Right kidney (tissue), 1 donor: ENCODE measurements at regions not wholly inside any gene's neighbourhood (a gene's known extent, or its start where the extent isn't known, plus 50 kb on each side); places are given as distances from the start of the nearest gene placed in this dataset.

Experiments used
- DNase-seq: peaks from one replicate; pipeline ENCODE4 v3.0.0-alpha.2; 2016

DNA sequence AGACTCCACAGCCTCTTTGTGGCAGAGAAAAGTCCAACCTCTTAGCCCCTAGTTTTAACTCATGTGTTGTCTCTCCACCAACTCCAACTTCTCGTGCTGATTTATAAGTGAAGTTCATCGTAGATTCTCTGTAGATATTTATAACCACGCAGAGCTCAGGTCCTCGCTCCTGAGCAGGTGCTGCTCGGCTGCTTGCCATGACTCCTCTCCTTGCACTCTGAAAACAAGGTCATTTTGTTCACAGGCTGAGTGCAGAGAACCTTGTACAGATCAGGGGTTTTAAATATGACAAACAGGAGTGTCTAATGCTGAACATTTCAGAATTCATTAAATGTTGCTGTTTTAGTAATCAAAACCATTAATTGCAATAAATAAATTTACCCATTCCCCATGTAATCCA lies 330.8 kb upstream of the GYPC start:
- DNase-seq: no peak

DNA sequence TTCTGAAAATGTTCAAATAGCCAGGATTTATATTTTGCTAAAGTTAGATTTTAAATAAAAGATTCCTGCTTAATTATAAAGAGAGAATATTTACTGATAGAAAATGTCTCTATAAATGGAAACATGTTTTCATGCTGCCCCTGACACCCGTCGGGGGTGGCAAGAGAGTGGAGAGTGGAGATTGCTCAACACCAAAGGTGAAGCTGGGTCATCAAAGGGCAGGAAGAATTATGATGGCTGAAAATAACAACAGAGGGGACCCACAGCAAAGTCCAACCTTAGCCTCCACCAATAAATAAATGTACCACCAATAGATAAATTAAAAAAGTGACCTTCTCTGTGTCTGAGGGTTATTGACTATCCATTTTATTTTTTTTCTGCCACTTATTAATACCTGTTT lies 326.8 kb upstream of the GYPC start:
- no peak for DNase-seq

DNA sequence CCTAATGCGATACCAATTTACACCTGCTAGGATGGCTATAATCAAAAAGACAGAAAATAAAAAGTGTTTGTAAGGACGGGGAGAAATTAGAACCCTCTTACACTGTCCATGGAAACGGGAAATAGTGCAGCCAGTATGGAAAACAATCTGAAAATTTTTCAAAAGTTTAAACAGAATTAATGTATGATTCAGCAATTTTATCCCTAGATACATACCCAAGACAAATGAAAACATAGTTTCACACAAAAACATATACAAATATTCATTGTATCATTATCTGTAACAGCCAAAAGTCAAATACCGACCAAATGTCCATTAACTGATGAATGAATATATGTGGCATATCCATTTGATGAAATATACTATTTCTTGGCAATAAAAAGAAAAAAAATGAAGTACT lies 313.5 kb upstream of the GYPC start:
- DNase-seq: no peak

DNA sequence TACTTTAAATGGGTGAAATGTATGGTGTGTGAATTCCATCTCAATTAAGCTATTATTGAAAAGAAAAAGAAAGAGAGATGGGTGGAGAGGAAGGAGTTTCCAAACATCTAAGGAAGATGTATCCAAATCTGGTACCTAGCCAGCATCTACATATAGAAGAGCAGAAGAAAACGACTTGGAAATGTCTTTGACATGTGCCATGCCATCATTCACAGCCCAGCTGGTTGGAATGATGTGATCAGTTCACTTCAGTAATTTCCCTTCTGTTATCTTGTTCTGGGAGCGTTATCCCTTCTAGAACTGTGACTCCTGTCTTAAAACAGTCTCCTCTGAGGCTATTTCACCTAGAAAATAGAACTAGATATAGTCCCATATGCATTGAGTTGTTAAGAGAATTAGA lies 312.8 kb upstream of the GYPC start:
- DNase-seq: no peak

DNA sequence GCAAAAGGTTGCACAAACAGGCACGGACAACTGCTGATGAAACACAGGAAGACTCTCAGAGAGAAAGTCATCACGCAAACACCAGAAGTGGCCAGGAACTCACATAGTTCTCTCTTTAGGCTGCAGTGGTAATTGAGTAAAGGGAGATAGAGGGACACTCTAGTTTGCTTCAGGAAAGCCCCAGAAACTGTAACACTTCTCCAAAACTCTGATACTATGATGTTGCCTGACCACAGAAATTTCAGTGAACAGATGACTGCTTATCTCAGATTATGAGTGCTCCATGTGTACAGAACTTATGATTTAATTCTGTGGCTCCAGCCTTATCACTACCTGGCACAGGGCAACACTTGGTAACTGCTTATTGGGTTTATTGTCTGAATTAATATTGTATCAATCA lies 311.5 kb upstream of the GYPC start:
- no peak for DNase-seq

DNA sequence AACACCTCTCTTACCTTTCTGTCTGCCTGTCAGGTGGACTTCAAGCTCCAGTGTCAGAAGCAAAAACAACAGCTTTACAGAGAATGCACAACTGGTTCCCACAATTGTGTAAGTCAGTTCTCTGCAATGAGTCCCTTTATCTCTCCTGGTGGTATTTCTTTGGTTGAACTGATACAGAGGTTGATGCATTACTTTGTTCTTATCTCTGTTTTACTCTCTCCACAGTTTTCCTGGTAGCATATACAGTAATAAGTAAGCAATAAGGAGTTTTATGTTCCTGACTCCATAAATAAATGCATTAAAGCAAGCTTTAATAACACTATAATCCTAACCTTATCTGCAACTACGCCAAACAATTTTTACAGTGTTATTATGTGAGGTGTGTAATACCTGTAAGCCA lies 310.3 kb upstream of the GYPC start:
- no peak for DNase-seq

DNA sequence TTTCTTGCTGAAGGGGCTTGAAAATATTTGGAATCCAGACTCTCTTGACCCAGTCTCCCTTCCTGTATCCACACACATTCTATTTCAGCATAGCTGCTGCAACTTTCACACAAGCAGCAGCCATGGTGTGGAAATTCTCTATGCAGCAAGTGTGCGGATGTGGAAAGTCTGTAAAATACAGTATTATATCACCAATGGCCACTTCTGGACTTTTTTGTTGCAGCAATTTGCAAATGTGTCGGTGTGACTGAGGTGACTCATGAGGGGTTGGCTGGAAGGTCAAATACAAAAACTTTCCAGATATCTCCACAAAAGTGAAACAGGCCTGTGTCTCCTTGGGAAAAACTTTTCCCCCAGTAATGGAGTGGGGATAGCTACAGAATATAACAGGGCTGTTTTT lies 299.3 kb upstream of the GYPC start:
- DNase-seq: no peak

DNA sequence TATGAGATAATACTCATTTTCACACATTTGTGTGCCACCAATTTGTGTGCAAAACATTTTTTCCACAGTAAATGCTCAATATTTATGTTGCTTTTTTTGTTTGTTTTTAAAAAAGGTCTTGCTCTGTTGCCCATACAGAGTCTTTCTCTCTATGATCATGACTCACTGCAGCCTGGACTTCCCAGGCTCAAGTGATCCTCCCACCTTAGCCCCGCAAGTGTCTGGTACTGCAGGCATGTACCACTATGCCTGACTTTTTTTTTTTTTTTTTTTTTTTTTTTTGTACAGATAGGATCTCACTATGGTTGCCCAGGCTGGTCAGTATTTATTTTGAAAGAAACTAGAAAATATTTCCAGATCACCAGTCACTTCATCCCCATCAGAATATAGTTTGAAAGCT lies 297.8 kb upstream of the GYPC start:
- DNase-seq: no peak

DNA sequence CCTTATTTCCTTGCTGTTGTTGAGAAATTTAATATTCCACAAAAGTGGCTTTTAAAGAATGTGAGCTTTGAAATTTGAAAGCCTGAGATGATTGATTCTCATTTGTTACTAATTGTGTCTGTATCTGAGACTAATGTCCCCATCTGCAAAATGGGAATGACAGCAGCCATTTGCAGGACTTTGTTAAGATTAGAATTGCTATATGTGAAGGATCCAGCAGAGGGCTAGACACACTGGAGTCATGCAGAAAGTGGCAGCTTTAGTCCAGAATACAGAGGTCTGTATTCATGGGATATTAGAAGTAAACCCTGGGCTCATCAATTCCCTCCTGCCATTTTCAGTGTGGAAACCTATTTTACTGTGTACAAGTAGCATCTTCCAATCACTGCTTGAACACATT lies 296.5 kb upstream of the GYPC start:
- DNase-seq: no peak

DNA sequence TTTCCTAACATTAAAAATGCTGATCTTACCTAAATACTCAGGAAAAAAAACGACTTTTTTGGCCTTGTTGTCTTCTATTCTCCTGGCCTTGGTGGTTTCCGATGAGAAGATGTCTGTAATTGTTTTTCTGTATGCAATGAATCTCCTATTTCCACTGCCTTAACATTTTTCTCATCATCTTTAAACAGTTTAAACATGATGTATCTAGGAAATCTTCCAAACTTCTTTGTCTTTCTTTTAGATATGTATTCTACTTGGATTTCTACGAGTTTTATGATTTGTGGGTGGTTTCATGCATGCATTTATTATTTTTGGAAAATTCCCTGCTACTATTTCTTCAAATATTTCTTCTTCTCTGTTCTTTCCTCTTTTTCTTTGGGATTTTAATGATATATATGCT lies 288.6 kb upstream of the GYPC start:
- DNase-seq: no peak

DNA sequence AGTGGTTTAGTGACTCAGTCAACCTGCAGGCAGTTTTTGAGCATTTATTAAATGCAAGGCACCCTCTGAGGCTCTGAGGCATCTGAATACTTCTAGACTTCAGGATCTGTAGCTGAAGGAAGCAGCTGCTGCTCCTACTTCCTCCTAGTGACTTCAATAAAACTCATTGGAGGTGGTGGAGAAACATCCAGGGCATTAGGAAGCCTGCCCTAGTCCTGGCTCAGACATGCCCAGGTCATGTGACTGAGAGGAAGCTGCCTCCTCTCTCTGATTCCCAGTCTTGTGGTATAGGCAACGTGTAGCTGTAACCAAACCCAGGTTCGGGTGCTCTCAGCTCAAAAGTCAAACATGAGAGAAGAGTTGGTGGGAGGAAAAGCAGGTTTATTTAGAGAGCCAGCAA lies 287.2 kb upstream of the GYPC start:
- no peak for DNase-seq

DNA sequence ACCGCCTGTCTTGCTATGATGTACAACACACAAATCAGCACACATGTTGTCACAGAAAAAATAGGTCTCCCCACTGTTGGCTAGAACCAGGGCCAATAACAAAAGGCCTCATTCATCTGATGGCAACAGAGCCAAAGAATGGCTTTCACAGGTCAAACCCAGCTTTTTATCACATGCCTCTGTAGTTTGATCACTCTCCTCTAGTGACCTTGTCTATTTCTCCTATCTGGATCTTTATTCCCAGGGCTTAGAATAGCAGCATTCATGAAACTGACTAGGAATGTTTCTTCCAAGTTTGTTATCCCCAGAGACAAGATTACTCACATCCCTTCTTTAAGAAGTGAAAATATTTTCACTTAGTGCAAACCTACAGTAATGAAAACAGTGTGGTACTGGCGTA lies 285.8 kb upstream of the GYPC start:
- no peak for DNase-seq

DNA sequence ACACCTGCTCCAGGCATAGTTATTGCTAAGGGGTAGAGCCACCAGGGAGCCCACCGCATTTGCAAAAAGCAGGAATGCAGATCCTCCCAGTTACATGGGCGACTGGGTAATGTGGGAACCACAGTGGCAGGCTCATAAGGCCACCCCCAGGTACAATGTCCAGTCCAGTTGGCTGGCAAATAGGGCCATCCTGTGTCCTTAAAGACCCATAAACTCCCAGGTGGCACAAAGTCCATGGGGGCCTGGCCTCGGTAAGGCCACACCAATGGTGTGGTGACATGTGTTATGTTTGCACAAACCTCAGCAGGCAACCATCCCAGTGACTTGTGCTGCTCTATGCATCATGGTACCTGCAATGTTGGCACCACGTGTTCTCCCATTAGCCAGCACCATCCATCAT lies 283.6 kb upstream of the GYPC start:
- DNase-seq: no peak

DNA sequence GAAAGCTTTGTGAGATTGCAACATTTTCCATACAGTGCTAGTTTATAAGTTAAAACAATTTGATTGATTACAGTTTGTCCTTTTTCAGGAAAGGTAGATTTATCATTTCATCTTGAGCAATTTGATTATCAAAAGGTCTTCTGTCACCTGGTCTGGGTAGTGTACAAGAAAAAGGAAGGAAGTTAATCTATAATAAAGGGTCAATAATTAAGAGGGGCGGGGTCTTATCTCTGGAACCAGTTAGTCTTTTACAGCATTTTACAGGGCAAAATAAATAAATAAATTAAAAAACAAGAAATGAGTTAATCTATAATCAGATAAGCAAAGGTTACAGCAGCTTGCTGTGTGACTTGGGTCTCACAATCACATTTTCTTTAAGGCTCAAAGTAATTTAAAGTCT lies 277.8 kb upstream of the GYPC start:
- no peak for DNase-seq

DNA sequence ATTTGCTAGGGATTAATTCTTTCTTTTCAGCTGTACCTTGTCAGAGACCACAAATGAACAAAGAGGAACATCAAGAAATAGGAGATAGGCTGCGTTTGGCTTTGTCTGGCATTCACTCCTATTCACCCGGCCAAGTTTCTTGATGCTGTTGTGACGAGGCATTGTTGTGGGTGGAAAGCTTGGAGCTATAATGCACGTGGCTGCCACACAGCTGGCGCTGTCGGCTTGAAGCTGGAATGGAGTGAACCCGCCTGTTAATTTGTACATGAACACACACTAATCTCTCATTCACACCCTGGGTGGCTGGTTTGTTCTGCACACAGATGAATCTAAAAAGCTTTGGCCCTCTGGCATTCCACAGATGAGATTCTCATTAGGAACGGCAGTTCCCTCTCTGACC lies 274.9 kb upstream of the GYPC start:
- no peak for DNase-seq

DNA sequence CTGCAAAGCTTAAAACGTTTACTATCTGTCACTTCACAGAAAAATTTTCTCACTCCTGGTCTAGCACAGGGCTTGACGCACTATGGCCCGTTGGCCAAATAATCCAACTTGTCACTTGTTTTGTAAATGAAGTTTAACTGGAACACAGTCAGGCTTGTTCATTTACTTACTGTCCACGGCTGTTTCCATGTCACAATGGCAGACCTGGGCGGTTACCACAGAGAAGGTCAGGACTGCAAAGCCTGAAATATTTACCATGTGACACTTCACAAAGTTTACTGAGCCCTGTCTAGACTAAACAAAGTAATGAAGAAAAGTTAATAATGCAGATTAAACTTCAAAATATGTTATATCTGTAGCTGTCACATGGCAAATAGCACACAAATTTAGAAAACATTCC lies 273.0 kb upstream of the GYPC start:
- DNase-seq: no peak

DNA sequence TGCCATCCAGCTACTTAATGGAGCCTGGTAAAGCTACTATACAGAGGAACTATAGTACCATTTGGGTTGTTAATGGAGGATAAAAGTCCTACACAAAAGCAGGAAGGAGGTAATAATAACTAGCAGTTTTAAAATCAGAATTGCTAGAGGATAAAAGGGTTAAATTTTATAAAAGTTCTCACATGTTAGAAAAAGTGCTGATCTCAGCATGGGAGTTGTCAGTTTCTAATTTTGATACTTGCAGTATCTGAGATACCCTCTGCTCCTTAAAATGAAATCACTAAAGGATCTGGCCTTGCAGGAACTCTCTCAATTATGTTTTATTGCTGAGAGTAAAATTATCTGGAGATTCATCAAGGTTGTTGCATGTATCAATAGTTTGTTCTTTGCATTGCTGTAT lies 272.2 kb upstream of the GYPC start:
- no peak for DNase-seq

DNA sequence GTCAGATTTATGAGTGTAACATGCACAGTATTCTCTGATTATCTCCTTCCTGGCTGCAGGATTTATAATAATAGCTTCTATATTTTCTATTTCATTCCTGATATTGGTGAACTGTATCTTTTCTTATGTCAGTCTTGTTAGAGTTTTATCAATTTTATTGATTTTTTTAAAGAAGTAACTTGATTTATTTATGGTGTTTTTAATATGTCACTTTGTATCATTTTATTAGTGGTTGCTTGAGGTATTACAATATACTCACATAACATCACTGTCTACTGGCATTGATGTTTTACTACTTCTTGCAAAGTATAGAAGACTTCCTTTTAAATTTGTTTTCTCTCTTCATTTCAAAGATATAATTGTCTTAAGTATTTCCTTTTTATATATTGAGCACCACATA lies 270.5 kb upstream of the GYPC start:
- no peak for DNase-seq

DNA sequence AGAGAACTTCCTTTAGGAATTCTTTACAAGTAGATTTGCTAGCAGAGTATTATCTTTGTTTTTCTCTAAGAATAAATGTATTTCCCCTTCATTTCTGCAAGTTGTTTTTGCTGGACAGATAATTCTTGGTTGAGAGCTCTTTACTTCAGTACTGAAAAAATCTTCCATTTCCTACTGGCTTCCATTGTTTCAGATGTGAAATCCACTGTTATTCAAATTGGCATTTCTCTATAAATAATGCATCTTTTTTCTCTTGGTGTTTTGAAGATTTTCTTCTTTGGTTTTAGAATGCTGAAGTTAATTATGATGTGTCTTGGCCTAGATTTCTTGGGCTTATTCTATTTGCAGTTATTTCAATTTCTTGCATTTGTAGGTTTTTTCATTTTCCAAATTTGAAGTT lies 270.0 kb upstream of the GYPC start:
- no peak for DNase-seq

DNA sequence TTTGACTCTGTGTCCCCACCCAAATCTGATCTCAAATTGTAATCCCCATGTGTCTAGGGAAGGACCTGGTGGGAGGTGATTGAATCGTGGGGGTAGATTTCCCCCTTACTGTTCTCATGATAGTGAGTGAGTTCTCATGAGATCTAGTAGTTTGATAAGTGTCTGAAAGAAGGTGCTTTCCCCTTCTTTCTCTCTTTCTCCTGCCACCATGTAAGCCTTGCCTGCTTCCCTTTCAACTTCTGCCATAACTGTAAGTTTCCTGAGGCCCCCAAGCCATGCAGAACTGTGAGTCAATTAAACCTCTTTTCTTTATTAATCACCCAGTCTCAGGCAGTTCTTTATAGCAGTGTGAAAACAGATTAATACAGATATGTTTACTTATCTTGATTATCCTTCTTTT lies 266.5 kb upstream of the GYPC start:
- no peak for DNase-seq

DNA sequence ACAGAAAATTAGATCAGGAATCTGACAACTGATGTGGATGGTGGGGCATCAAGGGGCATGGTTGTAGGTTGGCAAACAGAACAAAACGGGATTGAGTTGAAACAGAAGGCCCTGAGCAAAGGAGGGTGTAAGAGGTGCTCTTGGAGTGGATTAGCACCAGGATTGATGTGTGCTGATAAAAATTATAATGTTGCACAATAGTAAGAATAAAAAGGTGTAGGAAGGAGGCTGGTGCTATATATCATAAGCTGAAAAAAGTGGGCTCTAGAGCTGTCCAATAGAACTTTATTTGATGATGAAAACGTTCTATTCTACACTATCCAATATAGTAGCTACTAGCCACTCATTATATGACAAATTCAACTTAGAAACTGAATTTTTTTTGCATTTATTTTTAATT lies 263.1 kb upstream of the GYPC start:
- no peak for DNase-seq

DNA sequence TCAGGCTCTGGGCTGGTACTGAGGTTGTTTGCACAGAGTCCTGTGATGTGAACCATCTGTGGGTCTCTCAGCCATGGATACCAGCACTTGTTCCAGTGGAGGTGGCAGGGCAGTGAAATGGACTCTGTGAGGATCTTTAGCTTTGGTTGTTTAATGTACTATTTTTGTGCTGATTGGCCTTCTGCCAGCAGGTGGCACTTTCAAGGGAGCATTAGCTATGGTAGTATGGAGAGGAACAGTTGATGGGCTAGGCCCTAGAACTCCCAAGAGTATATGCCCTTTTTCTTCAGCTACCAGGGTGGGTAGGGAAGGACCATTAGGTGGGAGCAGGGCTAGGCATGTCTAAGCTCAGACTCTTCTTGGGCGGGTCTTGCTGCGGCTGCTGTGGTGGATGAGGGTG lies 257.0 kb upstream of the GYPC start:
- DNase-seq: no peak

DNA sequence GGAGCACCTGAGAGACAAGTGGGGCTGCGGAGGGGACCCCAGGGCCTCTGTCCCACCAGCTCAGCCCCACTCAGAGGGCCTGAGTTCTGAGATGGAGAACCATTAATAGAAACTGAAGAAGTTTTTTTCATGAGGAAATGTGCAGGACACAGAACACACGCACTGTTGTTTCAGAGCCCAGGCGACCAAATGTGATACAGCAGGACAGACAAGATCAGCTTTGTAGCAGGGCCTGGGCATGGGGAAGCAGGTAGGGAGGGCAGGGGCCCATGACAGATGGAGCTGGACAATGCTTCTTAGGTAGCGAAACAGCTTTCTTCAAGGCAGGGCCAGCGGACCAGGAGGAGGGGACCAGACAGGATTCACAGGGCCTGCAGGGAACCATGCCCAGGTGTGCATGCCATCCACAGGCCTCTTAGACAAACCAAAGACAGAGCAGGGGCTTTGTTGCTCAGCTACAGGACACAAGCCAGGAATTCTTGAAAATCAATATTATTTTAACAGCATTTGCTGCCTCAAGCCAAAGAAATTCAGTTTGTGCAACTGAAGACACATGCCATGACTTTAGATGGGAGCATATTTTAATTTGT lies 252.8 kb upstream of the GYPC start:
- no peak for DNase-seq

DNA sequence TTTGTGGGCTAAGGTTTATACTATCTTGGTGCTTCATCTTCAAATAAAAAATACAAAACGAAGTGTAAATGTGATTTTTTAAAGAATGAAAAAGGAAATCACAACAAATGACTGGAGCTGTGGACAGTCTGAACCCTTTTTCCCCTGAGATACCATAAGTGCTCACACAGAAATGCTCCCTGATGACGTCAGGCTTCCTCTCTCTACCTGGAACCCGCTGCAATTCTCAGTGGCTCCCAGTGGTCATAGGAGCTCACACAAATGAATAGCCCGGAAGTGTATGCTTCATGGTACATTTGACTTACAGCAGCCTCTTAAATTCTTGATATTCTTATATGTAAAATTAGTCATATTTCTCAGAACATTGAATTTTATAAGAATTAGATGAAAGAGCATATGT lies 249.7 kb upstream of the GYPC start:
- DNase-seq: no peak

DNA sequence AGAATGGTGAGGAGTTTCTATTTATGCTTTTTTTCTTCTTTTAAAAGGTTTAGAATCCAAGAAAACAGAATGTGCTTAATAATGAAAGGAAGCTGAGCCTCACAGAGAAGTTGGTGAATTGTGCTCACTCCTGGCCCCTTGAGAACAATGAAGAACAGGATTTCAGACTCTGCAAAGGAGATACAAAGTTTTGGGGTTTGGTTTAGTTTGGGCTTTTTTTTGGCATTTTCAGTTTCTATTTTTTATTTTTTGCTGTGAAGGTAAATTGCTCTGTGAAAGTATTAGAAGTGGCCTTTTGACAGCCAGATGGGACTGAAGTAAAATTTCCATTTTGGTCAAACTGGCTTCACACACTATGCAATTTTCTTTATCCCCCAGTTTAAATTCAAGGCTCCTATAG lies 247.3 kb upstream of the GYPC start:
- DNase-seq: no peak

DNA sequence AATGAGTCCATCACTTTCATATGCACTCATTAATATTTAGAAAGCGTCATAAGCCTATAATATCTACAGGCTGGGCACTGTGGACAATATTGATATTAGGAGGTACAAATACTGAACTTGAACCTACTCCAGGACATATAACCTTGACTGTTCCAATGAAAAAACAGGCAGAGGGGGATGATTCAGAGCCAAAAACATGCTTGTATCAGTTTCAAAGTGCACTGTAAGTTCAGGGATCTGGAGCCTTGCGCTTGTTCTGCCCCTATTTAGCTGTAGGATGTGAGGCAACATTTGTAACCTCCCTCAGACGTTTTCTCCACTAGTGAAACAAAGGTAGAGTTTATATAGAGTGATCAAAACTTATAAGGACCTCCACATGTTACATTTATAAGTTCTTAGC lies 246.1 kb upstream of the GYPC start:
- no peak for DNase-seq
